ENCODE measurements at regions not wholly inside any gene's neighbourhood (a gene's known extent, or its start where the extent isn't known, plus 50 kb on each side); places are given as distances from the start of the nearest gene placed in this dataset.

DNA sequence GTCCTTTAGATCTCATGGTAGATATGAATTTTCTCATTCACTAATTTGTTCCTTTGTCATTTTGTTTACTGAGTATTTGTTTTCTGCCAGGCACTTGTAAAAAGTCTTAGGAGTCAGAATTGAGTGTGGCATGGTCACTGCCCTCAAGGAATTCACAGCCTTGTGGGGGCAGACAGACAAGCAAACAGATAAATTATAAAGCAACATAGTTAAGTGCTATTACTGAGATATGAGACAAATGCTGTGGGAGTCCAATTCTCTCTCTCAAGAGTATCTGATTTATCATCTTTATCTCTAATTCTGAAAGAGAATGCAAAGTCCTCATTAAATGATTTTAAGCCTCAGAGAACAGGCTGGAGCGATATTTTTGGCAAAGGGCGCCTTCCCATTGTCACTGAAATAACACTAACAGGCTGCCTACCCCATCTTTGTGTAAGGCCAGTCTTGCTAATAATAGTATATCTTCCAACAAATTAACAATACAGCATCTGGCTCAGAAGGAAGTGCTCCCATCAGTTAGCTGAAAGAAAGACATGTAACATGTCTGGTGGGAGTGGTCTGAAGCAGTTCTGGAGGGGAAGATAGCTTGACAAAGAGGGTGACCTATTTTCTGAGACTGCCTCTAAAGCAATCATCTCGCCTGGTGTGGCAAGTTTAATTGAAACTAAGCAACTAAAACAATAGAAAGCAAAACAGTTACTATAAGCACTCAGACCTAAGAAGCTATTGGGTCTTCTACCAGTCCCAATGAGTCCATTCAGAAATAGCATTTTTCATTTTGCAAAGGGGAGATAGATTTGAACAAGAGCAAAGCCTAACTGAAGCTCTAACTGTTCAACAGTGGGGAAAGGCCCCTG lies 61.5 kb upstream of the AMOT start:
- DNase-seq (ENCODE audit: low spot score), result no peak

DNA sequence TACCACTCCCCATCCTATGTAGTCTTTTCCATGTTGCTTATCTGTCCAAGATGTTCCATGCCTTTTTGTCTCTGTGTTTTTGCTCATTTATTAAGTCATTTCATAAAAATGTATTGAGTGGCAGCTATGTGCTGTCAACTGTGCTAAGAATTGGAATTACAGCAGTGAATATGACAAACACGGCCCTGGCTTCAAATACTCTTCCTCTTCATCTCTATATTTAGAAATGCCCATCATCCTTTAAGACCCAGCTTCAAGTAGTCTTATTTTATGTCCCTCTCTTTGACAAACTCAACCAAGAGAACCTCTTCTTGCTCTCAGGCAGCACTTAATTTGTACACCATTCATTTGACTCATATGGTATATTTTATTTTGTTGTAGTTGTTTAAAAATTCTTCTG lies 55.4 kb upstream of the AMOT start:
- no peak for DNase-seq (ENCODE audit: low spot score)
